GM19372 (cell line): ENCODE measurements at regions not wholly inside any gene's neighbourhood (a gene's known extent, or its start where the extent isn't known, plus 50 kb on each side); places are given as distances from the start of the nearest gene placed in this dataset.

Source experiments
- ATAC-seq: cut with Tn5 transposase; IDR thresholded peaks from one replicate; pipeline ENCODE4 v1.9.1; 2021; ENCODE audit warnings: mild to moderate bottlenecking, low read depth, moderate library complexity; ENCODE audit not compliant: unreplicated experiment

DNA sequence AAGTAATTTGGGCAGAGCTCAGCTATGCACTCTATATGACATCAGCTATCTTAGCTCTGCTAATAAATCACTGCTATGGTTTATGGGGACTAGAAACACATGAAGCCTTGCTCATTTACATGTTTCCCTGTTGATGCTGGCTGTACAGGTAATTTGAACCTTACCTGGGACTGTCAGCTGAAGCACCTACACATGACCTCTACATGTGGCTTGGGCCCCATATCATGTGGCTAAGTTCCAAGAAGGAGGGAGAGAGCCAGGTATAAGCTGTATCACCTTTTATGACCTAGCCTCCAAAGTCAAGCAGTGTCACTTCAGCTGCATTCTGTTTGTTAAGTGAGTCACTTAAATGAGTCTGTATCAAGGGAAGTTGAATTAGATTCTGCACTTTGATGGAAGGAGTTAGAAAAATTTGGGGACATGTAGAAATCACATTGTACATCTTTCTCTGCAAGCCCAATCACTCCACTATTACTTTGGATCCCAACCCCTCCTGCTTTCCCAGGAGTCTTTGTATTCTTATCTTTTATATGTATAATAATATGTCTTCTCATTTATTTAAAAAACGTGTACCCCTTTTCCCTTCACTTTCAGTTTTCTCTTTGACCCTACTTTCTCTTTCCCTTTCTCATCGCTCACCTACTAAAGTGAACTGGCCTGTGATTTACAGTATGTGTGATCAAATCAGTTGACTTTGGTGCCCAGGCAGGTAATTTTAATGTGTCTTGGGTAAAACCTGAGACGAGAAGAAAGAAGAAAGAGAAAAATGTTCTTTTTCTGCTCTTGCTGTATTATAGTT, 53.4 kb upstream of the PRKACB start:
- ATAC-seq = peak; percentile 77

DNA sequence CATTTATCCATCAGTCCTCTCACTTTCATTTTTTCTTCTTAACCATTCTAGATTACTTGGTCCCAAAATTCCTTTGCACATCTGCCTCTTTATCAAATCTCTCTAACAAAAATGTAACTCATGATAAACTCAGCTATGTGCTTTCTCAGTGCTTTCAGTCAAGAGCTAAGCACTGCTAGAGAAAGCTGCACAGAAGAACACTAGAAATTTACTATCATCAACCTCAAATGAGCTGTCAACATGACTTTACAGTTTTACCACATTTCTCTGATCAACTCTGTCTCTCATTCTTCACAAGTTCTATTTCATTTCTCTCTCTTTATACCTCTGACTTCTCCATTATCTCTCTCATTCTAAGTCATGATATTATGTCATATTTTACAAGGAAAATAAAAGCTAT, 54.2 kb upstream of the PRKACB start:
- no peak for ATAC-seq

DNA sequence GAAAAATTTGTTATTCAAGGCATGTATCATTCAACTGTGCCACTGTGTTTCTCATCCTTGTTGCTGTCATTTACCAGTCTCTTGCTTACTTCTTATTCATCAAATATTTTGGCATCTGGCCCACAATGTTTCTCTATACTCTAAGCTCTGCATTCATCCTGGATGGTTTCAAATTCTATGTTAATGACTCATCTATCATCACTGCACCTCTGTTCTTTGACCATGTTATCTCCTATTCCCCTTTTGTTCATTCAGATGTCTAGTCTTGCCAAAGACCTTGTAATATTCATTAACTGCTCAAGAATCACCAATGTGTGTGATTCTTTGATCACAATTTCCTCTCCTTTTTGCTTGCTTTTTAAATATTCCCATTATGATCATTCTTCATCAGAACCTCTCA, 54.6 kb upstream of the PRKACB start:
- no peak for ATAC-seq

DNA sequence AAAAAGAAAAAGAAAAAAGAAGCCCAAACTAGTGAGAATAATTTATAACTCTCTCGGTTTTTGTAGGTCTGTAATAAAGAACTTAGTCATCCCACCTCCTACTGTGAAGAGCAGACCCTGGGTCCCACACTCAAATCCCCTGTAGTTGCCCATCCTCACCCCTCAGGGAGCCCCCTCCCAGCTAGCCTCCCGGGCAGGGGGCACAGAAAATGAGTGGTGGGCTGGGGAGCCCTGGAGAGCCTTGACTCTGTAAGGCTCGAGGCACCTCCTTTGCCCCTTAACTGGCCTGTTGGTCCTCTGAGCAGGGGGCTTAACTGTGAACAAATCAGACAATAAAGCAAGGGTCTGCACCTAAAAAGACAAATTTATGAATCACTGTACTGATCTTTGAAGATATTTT, 57.5 kb upstream of the PRKACB start:
- ATAC-seq = no peak

DNA sequence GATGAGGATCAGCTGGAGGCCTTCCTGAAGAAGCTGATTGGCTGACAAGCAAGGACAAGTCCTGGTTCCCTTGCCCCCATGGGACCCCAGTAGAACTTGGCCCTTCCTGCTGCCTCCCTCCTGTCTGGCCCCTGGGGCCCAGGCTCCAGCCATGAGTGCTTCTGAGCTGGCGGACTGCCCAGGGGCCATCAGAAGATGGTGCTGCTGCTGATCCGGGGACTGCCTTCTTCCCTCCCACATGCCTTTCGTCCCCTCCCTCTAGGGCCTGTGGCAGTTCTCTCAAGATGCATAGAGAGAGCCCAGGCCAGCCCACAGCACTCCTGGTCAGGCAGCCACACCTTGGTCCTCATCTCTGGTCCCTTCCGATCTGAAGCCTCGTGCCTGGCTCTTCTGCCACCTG, 57.9 kb upstream of the PRKACB start:
- no peak for ATAC-seq

DNA sequence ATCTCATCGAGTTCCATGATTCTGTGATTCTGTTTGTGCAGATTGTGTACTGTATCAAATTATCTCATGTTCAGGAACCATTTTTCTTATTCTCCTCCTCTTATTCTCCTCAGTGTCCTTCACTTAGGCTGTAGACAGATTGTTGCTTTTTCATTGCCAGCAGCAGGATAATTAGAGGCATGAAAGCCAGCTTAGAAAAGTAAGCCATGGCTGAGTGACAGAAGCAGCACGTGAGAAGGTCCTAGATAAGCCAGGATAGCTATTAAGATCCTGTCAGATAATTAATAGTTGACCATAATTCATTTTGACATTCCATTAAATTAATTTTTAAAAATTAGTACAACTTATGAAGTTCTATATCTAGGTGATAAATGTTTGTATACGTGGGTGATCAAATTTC, 60.8 kb upstream of the PRKACB start:
- no peak for ATAC-seq

DNA sequence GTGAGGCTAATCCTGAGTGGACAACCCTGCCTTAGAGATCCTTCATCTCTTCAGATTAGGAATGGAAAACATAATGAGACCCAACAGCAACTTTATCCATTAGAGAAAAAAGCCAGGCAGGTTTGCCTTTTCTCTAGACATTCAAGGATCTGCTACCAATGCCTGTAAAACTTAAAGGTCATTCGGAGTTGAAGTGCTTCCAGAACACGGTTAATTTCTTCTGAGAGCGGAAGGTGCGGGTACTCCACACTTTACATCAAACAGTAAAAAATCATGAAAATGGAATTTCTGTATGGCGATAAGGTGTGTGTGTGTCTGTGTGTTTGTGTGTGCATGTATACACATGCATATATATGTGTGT, 65.2 kb upstream of the PRKACB start:
- no peak for ATAC-seq

DNA sequence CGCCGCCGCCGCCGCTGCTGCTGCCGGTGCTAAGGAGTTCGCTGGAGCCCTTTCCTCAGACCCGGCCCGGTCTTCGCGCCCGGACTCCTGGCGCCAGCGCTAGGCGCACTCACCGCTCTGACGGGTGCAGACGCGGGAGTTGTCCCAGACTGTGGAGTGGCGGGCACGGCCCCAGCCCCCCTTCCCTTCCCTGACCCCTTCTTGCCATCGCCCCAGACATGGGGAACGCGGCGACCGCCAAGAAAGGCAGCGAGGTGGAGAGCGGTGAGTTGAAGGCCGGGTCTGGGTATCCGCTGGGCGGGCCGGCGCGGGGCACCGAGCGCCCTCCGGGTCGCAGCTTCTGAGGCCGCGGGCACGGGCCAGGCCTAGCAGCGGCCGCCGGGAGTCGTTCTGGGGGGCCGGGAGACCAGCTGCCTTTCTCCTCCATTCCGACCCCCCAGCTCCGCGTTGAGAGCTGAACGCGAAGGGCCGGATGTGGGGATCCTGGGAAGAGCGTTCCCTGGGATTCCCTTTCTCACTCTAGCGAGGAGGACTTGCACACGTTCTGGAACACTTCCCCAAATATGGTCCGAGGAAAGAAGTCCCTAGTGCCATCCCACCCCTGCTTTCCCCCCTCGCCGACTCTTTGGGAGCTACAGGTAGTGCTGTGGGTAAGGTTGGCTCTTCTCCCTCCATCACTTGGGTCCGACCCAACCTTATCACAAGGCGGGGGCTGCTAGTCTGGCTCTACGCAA, 65.8 kb upstream of the PRKACB start:
- ATAC-seq = peak; percentile 37

DNA sequence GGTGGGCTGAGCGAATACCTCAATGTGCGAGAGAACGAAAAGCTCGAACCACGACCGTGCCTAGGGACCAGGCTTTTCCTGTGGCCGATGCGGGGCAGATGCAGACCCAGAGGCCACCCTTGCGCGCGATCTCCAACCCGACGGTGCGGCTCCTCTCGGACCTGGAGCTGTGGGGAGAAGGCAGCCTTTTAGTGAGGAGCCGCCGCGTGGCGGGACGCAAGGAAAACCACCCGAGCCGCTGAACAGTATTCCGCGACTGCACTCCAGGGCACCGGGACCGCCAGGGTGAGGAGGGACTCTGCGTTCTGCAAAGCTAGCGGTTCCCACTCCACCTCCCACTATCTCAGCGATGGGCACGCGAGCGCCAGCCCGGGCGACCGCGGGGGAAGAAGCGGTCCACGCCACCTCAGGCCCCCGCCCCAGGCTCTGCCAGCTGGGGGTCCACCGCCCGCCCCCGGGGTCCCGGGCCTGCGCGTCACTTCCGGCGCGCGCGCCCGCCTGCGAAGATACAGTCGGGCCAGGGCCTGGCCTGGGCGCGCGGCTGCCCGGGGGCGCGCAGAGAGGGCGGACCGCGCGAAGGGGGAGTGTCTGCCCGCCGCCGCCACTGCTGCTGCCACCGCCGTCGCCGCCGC, 66.5 kb upstream of the PRKACB start:
- peak; percentile 92 for ATAC-seq

DNA sequence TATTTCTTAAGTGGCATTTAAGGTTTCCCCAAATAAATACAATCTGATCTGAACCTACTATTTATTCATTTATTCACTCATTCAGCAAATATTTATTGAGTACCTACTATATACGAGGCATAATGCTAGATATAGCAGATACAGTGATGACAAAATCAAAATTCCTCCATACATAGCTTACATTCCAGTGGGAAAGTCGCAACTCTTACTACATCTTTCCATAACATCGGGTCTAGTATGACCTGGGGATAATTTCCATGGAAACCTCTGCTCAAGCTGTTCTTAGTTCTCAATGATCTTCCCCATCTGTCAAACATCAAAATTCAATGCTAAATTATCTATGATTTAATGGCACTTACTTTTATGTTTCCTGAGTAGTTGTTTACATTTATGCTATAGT, 70.8 kb upstream of the PRKACB start:
- no peak for ATAC-seq

DNA sequence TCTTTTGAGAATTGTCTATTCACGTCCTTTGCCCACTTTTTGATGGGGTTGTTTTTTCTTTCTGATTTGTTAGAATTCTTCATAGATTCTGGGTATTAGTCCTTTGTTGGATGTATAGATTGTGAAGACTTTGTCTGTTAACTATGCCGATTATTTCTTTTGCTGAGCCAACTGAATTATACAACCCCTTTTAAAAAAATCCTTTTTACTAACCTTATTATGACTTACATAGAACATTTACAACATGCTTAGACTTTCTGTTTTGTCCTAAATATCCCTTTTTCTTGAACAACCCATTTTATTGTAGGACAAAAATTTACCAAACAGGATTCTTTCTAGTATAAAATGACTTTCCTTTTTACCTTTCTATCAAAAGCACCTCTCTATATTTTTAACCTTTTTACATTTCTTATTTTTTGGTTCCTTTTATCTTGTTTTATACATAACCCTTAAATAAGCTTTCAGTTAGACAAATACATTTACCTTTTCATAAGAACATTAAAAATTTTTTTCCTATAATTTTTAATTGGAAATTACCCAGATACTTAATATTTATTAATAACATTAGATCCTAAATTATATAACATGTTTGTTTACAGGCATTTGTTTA, 70.4 kb upstream of the TTLL7 start:
- no peak for ATAC-seq

DNA sequence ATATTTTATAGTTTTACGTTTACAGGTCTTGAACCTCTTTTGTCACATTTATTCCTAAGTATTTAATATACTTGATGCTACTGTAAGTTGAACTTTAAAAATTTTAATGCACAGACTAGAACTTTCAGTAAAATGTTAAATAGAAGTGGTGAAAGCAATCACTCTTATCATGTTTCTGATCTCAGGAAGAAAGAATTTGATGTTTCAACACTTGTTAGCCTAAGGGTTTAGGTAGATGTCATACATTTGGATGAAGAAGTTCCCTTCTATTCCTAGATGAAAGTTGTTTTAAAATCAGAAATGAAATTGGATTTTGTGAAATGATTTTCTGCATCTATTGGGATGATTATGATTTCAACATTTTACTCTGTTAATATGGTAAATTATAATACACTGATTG, 63.6 kb upstream of the TTLL7 start:
- no peak for ATAC-seq

DNA sequence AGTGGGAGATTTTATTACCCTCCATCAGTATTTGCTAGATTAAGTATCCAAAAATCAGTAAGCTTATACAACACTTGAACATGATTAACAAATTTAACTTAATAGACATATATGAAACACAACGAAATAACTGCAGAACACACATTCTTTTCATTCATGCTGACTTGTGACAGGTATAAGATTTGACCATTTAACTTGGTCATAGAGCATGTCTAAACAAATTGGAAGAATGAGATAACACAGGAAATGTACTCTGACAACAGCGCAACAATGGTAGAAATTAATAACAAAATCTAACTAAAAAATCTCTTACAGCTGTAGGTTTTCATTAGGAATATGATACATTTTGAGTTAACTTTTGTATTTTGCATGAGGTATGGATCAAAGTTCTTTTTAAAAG, 62.4 kb upstream of the TTLL7 start:
- no peak for ATAC-seq

DNA sequence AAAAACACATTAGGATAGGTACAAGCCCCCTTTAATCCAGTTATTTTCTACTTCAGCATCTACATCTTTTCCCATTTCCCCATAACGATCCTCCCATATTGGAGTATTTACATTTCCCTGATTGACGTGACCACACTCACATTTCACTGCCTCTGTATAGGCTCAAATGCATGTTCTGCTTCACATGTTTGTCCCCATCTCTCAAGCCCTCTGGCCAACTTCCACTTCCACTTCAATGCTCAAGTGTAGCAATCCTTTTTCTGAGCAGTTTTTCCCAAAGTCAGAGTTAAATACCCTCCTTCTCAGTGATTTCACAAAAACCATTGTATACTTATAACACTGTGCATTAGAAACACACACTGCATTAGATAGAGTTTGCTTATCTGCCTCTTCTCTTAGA, 61.8 kb upstream of the TTLL7 start:
- ATAC-seq = no peak

DNA sequence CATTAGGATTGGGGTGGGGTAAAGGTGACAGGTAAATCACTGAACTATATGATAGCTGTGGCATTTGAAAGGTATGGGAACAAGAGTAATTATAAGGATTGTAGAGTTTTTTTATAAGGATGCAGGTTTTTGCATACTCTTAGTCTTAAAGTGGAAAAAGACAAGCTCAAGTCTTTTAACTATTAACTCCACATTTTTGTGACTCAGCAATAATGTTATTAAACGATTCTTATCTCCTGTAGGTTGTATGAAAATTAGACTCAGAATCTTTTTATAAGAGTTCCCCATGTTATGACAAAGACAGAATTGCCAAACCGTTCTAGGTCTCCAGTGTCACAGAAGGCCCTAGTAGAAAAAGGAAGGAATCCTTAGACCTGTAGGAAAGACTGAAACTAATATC, 49.9 kb upstream of the TTLL7 start:
- no peak for ATAC-seq
